Astrocyte of the cerebellum (primary cell): ENCODE measurements at regions not wholly inside any gene's neighbourhood (a gene's known extent, or its start where the extent isn't known, plus 50 kb on each side); places are given as distances from the start of the nearest gene placed in this dataset.
A peak's percentile ranks its signal among the peaks of the same experiment; 100 is the strongest.
"Not testable (repeated sequence)": the region's sequence is repeated elsewhere in the genome, so short reads cannot be mapped to it uniquely, and the experiment has no call there.

Experiments
- DNase-seq: peaks from one replicate; pipeline ENCODE4 v3.0.0-alpha.2; 2011; ENCODE audit warnings: low read depth
- H3K4me3 ChIP-seq: 2 replicates; pipeline ENCODE4 v1.5.1; 2011; ENCODE audit warnings: mild to moderate bottlenecking, low read depth, low read length, moderate library complexity
- in situ Hi-C: cut with HindIII; loops from 2 replicates; pipeline ENCODE4 v1.10.0; 2017; ENCODE audit warnings: low sequenced_read_pairs
- TF ChIP-seq, protein P1 (sequence below): IDR thresholded peaks from 2 replicates; pipeline ENCODE4 v1.5.1; 2012; ENCODE audit warnings: low read length, low read depth, moderate library complexity, mild to moderate bottlenecking; ENCODE audit errors: missing control alignments

GRCh38 chr6:19395316-19395715, 441.9 kb upstream of the ID4 start:
- no peak overlapping the region for H3K4me3 ChIP-seq
- TF ChIP-seq, protein P1, sequence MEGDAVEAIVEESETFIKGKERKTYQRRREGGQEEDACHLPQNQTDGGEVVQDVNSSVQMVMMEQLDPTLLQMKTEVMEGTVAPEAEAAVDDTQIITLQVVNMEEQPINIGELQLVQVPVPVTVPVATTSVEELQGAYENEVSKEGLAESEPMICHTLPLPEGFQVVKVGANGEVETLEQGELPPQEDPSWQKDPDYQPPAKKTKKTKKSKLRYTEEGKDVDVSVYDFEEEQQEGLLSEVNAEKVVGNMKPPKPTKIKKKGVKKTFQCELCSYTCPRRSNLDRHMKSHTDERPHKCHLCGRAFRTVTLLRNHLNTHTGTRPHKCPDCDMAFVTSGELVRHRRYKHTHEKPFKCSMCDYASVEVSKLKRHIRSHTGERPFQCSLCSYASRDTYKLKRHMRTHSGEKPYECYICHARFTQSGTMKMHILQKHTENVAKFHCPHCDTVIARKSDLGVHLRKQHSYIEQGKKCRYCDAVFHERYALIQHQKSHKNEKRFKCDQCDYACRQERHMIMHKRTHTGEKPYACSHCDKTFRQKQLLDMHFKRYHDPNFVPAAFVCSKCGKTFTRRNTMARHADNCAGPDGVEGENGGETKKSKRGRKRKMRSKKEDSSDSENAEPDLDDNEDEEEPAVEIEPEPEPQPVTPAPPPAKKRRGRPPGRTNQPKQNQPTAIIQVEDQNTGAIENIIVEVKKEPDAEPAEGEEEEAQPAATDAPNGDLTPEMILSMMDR: no peak
- in situ Hi-C loops: no loop called here
- no peak for DNase-seq

GRCh38 chr6:19399406-19399805, 437.8 kb upstream of the ID4 start:
- no peak overlapping the region for H3K4me3 ChIP-seq
- in situ Hi-C loops: no loop called here
- TF ChIP-seq, protein P1: no peak
- peak; percentile 78 for DNase-seq

DNA sequence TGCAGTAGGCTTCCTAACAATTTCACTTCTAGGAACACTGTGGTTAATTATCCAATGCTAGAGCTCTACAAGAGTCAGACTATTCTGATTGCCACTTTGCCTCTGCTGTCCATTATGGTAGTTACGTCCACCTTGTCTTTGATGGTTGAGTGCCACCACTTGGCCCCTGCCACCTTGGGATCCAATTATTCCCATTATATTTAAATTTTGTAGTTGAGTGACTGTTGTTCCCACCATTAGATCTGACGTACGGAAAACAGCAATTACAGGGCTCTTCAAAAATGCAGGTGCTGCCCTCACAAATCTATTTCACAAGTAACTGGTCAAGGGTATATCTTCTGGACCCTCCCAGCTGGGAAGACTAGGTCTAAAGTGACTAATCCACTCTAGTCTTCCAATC, 432.3 kb upstream of the ID4 start:
- in situ Hi-C loops, H3K4me3 ChIP-seq, DNase-seq: not testable (repeated sequence)

DNA sequence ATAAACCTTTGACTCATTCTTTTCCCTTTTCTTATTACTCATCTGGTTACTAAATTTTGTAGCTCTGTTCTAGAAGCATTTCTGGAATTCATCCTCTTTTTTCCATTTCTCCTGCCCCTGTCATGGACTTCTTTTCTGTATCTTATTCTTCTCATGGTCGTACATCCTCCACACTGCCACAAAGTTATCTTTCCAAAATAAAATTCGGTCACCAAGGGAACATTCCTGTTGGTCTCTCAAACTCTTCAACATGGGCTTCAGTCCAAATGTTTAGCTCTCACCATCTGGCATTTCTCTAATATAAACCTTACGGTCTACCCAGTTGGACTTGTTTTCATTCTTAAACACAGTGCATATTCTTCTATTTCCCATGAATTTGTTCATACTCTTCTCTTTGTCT, 428.8 kb upstream of the ID4 start:
- no peak overlapping the region for H3K4me3 ChIP-seq
- TF ChIP-seq, protein P1: no peak
- in situ Hi-C loops: no loop called here
- DNase-seq: no peak

GRCh38 chr6:19410481-19410880, 426.7 kb upstream of the ID4 start:
- H3K4me3 ChIP-seq: no peak overlapping the region
- TF ChIP-seq, protein P1: no peak
- no peak for DNase-seq
- in situ Hi-C loops: no loop called here

DNA sequence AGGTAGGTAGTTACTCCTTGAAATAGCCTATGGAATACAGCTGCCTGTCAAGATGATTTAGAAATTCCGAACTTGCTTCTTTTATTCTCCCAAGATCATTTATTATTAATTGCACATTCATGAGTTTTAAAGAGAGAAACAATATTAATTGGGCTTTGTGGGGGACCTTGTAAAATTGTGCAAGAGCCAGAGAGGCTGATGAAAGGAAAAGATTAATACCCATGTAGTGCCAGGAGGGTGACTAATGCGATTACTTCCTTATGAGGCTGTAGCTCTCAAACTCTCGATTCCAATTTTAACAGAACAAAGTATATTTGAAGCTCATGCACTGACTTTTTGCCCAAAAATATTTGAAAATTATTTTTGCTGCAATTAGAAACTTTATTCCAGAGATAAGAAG, 423.8 kb upstream of the ID4 start:
- TF ChIP-seq, protein P1: no peak
- in situ Hi-C loops: no loop called here
- peak; percentile 31 for DNase-seq
- no peak overlapping the region for H3K4me3 ChIP-seq

DNA sequence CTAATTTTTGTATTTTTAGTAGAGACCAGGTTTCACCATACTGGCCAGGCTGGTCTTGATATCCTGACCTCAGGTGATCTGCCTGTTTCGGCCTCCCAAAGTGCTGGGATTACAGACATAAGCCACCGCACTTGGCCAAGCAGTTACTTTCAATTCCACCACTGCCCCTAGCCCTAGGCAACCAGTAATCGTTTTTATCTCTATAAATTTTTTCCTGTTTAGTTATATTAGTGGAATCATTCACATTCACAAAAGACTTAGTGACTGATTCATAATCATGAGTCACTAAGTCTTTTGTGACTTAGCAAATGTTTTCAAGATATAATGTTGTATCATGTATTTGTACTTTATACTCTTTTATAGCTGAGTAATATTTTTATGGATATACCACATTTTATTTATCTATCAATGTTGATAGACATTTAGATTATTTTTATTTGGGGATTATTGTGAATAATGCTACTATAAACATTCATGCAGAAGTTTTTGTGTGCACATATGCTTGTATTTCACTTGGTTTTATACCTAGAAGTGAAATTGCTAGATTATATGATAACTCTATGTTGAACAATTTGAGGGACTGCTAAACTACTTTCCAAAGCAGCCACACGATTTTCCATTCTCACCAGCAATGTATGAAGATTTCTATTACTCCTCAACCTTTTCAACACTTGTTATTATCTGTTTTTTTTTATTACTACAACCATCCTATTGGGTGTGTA, 421.4 kb upstream of the ID4 start:
- H3K4me3 ChIP-seq: no peak overlapping the region
- TF ChIP-seq, protein P1: no peak
- no peak for DNase-seq
- in situ Hi-C loops: no loop called here
